ENCODE measurements at regions not wholly inside any gene's neighbourhood (a gene's known extent, or its start where the extent isn't known, plus 50 kb on each side); places are given as distances from the start of the nearest gene placed in this dataset.

DNA sequence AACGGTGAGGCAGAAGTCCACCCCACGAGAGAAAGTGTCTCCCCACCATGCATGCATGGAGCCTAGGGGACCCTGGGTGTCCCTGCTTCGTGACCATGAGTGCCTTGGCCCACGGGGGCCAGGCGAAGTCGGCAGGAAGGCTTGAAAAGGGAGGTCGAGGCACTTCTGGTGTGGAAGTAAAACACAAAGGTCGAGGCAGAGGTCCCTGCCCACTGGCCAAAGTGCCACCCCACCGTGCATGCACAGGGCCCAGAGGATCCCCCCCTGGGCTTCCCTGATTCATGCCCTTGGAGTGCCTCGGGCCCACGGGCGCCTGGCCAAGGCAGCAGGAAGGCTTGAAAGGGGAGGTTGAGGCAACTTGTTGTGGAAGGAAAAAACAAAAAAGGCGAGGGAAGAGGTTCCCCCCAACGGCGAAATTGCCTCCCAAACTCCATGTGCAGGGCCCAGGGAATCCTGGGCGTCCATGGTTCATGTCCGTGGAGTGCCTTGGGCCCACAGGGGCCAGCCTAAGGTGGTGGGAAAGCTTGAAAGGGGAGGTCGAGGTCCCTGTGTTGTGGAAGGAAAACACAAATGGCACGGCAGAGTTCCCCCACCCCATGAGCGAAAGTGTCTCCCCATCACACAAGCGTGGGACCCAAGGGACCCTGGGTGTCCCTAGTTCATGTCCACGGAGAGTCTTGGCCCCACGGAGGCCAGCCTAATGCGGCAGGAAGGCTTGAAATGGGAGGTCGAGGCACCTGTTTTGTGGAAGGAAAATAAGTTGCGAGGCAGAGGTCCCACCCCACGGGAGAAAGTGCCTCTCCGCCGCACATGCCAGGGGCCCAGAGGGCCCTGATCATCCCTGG, 372.1 kb downstream of the ALG10 start:
- no peak for ATAC-seq (ENCODE audit: low FRiP score)
- TF ChIP-seq, protein P1, sequence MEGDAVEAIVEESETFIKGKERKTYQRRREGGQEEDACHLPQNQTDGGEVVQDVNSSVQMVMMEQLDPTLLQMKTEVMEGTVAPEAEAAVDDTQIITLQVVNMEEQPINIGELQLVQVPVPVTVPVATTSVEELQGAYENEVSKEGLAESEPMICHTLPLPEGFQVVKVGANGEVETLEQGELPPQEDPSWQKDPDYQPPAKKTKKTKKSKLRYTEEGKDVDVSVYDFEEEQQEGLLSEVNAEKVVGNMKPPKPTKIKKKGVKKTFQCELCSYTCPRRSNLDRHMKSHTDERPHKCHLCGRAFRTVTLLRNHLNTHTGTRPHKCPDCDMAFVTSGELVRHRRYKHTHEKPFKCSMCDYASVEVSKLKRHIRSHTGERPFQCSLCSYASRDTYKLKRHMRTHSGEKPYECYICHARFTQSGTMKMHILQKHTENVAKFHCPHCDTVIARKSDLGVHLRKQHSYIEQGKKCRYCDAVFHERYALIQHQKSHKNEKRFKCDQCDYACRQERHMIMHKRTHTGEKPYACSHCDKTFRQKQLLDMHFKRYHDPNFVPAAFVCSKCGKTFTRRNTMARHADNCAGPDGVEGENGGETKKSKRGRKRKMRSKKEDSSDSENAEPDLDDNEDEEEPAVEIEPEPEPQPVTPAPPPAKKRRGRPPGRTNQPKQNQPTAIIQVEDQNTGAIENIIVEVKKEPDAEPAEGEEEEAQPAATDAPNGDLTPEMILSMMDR (IDR thresholded peaks at IDR 0.05): no peak
- peak; percentile 19 for DNase-seq (ENCODE audit: low spot score)

DNA sequence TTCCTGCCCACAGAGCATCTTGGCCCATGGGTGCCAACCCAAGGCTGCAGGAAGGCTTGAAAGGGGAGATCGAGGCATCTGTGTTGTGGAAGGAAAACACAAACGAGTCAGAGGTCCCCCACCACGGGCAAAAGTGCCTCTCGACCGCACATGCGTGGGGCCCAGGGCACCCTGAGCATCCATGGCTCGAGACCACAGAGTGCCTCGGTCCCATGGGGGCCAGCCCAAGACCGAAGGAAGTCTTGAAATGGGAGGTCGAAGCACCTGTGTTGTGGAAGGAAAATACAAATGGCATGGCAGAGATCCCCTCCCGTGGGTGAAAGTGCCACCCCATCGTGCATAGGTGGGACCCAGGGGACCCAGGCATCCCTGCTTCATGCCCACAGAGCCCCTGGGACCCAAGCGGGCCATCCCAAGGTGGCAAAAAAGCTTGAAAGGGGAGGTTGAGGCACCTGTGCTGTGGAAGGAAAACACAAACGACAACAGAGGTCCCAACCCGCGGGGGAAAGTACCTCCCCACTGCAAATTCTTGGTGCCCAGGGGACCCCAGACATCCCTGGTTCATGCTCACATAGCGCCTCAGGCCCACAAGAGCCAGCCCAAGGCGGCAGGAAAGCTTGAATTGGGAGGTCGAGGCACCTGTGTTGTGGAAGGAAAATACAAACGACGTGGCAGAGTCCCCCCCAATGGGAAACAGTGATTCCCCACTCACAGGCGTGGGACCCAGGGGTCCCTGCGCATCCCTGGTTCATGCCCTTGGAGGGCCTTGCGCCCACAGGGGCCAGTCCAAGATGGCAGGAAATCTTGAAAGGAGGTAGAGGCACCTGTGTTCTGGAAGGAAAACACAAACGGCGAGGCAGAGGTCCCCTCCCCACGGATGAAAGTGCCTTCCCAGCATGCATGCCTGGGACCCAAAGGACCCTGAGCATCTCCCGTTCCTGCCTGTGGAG, 373.0 kb downstream of the ALG10 start:
- DNase-seq (ENCODE audit: low spot score): peak; percentile 4
- TF ChIP-seq, protein P1 (IDR thresholded peaks at IDR 0.05): no peak
- no peak for ATAC-seq (ENCODE audit: low FRiP score)

DNA sequence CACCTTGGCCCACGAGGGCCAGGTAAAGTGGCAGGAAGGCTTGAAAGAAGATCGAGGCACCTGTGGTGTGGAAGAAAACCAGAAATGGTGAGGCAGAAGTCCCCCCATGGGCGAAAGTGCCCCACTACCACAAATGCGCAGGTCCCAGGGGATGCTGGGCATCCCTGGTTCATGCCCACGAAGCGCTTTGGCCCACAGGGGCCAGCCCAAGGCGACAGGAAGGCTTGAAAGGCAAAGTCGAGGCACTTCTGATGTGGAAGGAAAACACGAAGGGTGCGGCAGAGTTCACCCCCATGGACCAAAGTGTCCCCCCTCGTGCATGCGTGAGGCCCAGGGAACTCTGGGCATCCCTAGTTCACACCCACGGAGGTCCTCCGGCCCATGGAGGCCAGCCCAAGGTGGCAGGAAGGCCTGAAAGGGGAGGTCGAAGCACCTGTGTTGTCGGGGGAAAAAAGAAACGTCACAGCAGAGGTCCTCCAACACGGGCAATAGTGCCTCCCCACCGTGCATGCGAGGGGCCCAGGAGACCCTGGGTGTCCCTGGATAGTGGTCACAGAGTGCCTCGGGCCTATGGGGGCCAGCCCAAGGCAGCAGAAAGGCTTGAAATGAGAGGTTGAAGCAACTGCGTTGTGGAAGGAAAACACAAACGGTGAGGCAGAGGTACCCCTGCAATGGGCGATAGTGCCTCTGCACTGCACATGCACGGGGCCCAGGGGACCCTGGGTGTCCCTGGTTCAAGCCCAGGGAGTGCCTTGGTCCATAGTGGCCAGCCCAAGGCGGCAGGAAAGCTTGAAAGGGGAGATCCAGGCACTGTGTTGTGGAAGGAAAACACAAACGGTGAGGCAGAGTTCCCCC, 373.9 kb downstream of the ALG10 start:
- TF ChIP-seq, protein P1 (IDR thresholded peaks at IDR 0.05): no peak
- ATAC-seq (ENCODE audit: low FRiP score): no peak
- DNase-seq (ENCODE audit: low spot score): peak; percentile 8

DNA sequence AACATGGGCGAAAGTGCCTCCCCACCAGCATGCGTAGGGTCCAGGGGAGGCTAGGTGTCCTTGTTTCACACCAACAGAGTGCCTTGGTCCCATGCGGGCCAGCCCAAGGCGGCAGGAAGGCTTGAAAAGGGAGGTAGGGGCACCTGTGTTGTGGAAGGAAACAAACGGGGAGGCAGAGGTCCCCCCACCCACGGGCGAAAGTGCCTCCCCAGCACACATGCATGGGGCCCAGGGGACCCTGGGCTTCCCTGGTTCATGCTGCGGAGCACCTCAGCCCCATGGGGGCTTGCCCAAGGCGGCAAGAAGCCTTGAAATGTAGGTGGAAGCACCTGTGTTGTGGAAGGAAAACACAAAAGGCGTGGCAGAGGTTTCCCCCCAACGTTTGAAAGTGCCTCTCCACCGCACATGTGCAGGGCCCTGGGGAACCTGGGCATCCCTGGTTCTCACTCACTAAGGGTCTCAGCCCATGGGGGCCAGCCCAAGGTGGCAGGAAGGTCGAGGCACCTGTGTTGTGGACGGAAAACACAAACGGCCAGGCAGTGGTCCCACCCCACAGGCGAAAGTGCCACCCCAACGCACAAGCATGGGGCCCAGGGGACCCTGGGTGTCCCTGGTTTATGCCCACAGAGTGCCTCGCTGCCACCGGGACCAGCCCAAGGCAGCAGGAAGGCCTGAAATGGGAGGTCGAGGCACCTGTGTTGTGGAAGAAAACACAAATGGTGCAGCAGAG, 374.7 kb downstream of the ALG10 start:
- TF ChIP-seq, protein P1 (IDR thresholded peaks at IDR 0.05): no peak
- no peak for DNase-seq (ENCODE audit: low spot score)
- no peak for ATAC-seq (ENCODE audit: low FRiP score)

DNA sequence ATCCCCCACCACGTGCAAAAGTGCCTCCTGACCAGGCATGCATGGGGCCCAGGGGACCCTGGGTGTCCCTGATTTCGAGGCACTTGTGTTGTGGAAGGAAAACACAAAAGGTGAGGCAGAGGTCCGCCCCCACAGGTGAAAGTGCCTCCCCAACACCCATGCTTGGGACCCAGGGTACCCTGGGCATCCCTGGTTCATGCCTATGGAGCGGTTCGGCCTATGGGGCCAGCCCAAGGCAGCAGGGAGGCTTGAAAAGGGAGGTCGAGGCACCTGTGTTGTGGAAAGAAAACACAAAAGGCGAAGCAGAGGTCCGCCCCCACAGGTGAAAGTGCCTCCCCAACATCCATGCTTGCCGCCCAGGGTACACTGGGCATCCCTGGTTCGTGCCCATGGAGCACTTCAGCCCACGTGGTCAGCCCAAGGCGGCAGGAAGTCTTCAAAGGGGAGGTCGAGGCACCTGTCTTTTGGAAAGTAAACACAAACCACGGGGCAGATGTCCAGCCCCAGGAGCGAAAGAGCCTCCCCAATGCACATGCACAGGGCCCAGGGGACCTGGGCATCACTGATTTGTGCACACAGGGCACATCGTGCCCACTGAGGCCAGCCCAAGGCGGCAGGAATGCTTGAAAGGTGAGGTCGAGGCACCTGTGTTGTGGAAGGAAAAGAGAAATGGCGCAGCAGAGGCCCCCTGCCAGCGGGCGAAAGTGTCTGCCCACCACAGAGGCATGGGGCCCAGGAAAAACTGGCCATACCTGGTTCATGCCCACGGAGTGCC, 375.5 kb downstream of the ALG10 start:
- DNase-seq (ENCODE audit: low spot score) (peak; percentile 16), ATAC-seq (ENCODE audit: low FRiP score) (no peak)

More for the DNA sequence above, 375.5 kb downstream of the ALG10 start:
- TF ChIP-seq, protein P1 (IDR thresholded peaks at IDR 0.05): no peak
